ENCODE measurements at regions not wholly inside any gene's neighbourhood (a gene's known extent, or its start where the extent isn't known, plus 50 kb on each side); places are given as distances from the start of the nearest gene placed in this dataset.

- DNase-seq, result no peak
- ChIA-PET POLR2A (no interaction called here), CTCF (no interaction called here)
- peaks cover 19% of the 10 kb centered on the region for H3K27me3 Mint-ChIP-seq
- H3K36me3 Mint-ChIP-seq, result no peaks in the 10 kb centered on the region
- no peak overlapping the region for H3K4me3 Mint-ChIP-seq
- no peak overlapping the region for H3K27ac Mint-ChIP-seq
- intact Hi-C loops (cut with micrococcal nuclease), result no loop called here
- no peaks in the 10 kb centered on the region for H3K4me1 Mint-ChIP-seq (ENCODE audit: low read depth)
- no peaks in the 10 kb centered on the region for H3K9me3 Mint-ChIP-seq
Observed at GRCh38 chr6:159443417-159443920, 249.6 kb downstream of the SOD2 start.

GRCh38 chr6:159441704-159441981, 251.4 kb downstream of the SOD2 start:
- no peaks in the 10 kb centered on the region for H3K4me1 Mint-ChIP-seq (ENCODE audit: low read depth)
- DNase-seq, result no peak
- ChIA-PET CTCF (no interaction called here), POLR2A (no interaction called here)
- H3K9me3 Mint-ChIP-seq, result no peaks in the 10 kb centered on the region
- H3K27me3 Mint-ChIP-seq, result peaks cover 10% of the 10 kb centered on the region
- H3K4me3 Mint-ChIP-seq, result no peak overlapping the region
- intact Hi-C loops (cut with micrococcal nuclease), result no loop called here
- H3K36me3 Mint-ChIP-seq, result no peaks in the 10 kb centered on the region
- H3K27ac Mint-ChIP-seq, result no peak overlapping the region

GRCh38 chr6:159440911-159441703, 251.9 kb downstream of the SOD2 start:
- H3K27ac Mint-ChIP-seq, result no peak overlapping the region
- peaks cover 10% of the 10 kb centered on the region for H3K27me3 Mint-ChIP-seq
- POLR2A ChIA-PET, result no interaction called here
- intact Hi-C loops (cut with micrococcal nuclease), result no loop called here
- CTCF ChIA-PET, result no interaction called here
- H3K36me3 Mint-ChIP-seq, result no peaks in the 10 kb centered on the region
- no peaks in the 10 kb centered on the region for H3K9me3 Mint-ChIP-seq
- H3K4me1 Mint-ChIP-seq (ENCODE audit: low read depth), result no peaks in the 10 kb centered on the region
- no peak for DNase-seq
- no peak overlapping the region for H3K4me3 Mint-ChIP-seq

- no peaks in the 10 kb centered on the region for H3K9me3 Mint-ChIP-seq
- no peaks in the 10 kb centered on the region for H3K36me3 Mint-ChIP-seq
- H3K4me1 Mint-ChIP-seq (ENCODE audit: low read depth), result no peaks in the 10 kb centered on the region
- ChIA-PET CTCF (interaction anchor here (0.7 kb wide), 1 partner anchor 51 kb away, joined by 3 read pairs; no protein-coding TSS in a partner anchor), POLR2A (no interaction called here)
- no peak overlapping the region for H3K27ac Mint-ChIP-seq
- DNase-seq, result no peak
- intact Hi-C loops (cut with micrococcal nuclease), result no loop called here
- H3K27me3 Mint-ChIP-seq, result peaks cover 14% of the 10 kb centered on the region
- no peak overlapping the region for H3K4me3 Mint-ChIP-seq
Observed at GRCh38 chr6:159440349-159440748, 252.7 kb downstream of the SOD2 start.

- no peak overlapping the region for H3K4me3 Mint-ChIP-seq
Observed at GRCh38 chr6:159439651-159440050, 253.4 kb downstream of the SOD2 start.

GRCh38 chr6:159438106-159438505, 254.9 kb downstream of the SOD2 start:
- no peak overlapping the region for H3K4me3 Mint-ChIP-seq
- intact Hi-C loops (cut with micrococcal nuclease), result no loop called here
- DNase-seq, result no peak
- no peaks in the 10 kb centered on the region for H3K4me1 Mint-ChIP-seq (ENCODE audit: low read depth)
- H3K27ac Mint-ChIP-seq, result no peak overlapping the region
- H3K36me3 Mint-ChIP-seq, result no peaks in the 10 kb centered on the region
- POLR2A ChIA-PET, result no interaction called here
- peaks cover 9% of the 10 kb centered on the region for H3K27me3 Mint-ChIP-seq
- H3K9me3 Mint-ChIP-seq, result peaks cover 9% of the 10 kb centered on the region
- CTCF ChIA-PET, result no interaction called here

More at GRCh38 chr6:159439651-159440050, 253.4 kb downstream of the SOD2 start:
- Mint-ChIP-seq H3K9me3 (no peaks in the 10 kb centered on the region), H3K36me3 (no peaks in the 10 kb centered on the region), H3K4me1 (ENCODE audit: low read depth) (no peaks in the 10 kb centered on the region), H3K27ac (no peak overlapping the region), H3K27me3 (peaks cover 14% of the 10 kb centered on the region)
- ChIA-PET POLR2A (no interaction called here), CTCF (interaction anchor here (0.7 kb wide), 1 partner anchor 50 kb away, joined by 3 read pairs; no protein-coding TSS in a partner anchor)
- intact Hi-C loops (cut with micrococcal nuclease), result no loop called here
- DNase-seq, result no peak

- no peak for DNase-seq
- ChIA-PET CTCF (no interaction called here), POLR2A (no interaction called here)
- peaks cover 11% of the 10 kb centered on the region for H3K9me3 Mint-ChIP-seq
- no peaks in the 10 kb centered on the region for H3K4me1 Mint-ChIP-seq (ENCODE audit: low read depth)
- no peaks in the 10 kb centered on the region for H3K36me3 Mint-ChIP-seq
- H3K4me3 Mint-ChIP-seq, result no peak overlapping the region
- peaks cover 4% of the 10 kb centered on the region for H3K27me3 Mint-ChIP-seq
- intact Hi-C loops (cut with micrococcal nuclease), result no loop called here
- no peak overlapping the region for H3K27ac Mint-ChIP-seq
Observed at GRCh38 chr6:159436581-159436980, 256.5 kb downstream of the SOD2 start.

GRCh38 chr6:159435701-159436100, 257.3 kb downstream of the SOD2 start:
- Mint-ChIP-seq H3K9me3 (peaks cover 11% of the 10 kb centered on the region), H3K4me3 (no peak overlapping the region), H3K4me1 (ENCODE audit: low read depth) (no peaks in the 10 kb centered on the region), H3K27me3 (peaks cover 4% of the 10 kb centered on the region), H3K36me3 (no peaks in the 10 kb centered on the region), H3K27ac (no peak overlapping the region)
- no peak for DNase-seq
- POLR2A ChIA-PET, result no interaction called here
- CTCF ChIA-PET, result interaction anchor here (0.6 kb wide), 1 partner anchor 44 kb away, joined by 4 read pairs; no protein-coding TSS in a partner anchor
- intact Hi-C loops (cut with micrococcal nuclease), result no loop called here

GRCh38 chr6:159434410-159434809, 258.6 kb downstream of the SOD2 start:
- peaks cover 11% of the 10 kb centered on the region for H3K9me3 Mint-ChIP-seq
- ChIA-PET POLR2A (no interaction called here), CTCF (no interaction called here)
- no peak overlapping the region for H3K4me3 Mint-ChIP-seq
- peaks cover 6% of the 10 kb centered on the region for H3K27me3 Mint-ChIP-seq
- DNase-seq, result no peak
- H3K27ac Mint-ChIP-seq, result no peak overlapping the region
- intact Hi-C loops (cut with micrococcal nuclease), result no loop called here
- no peaks in the 10 kb centered on the region for H3K4me1 Mint-ChIP-seq (ENCODE audit: low read depth)
- no peaks in the 10 kb centered on the region for H3K36me3 Mint-ChIP-seq

- POLR2A ChIA-PET, result no interaction called here
- H3K27me3 Mint-ChIP-seq, result peaks cover 6% of the 10 kb centered on the region
- no peaks in the 10 kb centered on the region for H3K36me3 Mint-ChIP-seq
- no peak overlapping the region for H3K4me3 Mint-ChIP-seq
- H3K9me3 Mint-ChIP-seq, result peaks cover 11% of the 10 kb centered on the region
- CTCF ChIA-PET, result no interaction called here
- DNase-seq, result no peak
- H3K27ac Mint-ChIP-seq, result no peak overlapping the region
- no peaks in the 10 kb centered on the region for H3K4me1 Mint-ChIP-seq (ENCODE audit: low read depth)
- intact Hi-C loops (cut with micrococcal nuclease), result no loop called here
Observed at GRCh38 chr6:159433550-159433949, 259.5 kb downstream of the SOD2 start.

- H3K27me3 Mint-ChIP-seq, result peaks cover 6% of the 10 kb centered on the region
- intact Hi-C loops (cut with micrococcal nuclease), result no loop called here
- H3K4me3 Mint-ChIP-seq, result no peak overlapping the region
- POLR2A ChIA-PET, result no interaction called here
- CTCF ChIA-PET, result no interaction called here
- H3K4me1 Mint-ChIP-seq (ENCODE audit: low read depth), result no peaks in the 10 kb centered on the region
- no peak overlapping the region for H3K27ac Mint-ChIP-seq
- H3K9me3 Mint-ChIP-seq, result peaks cover 11% of the 10 kb centered on the region
- DNase-seq, result no peak
- H3K36me3 Mint-ChIP-seq, result no peaks in the 10 kb centered on the region
Observed at GRCh38 chr6:159431750-159432149, 261.3 kb downstream of the SOD2 start.

- intact Hi-C loops (cut with micrococcal nuclease), result no loop called here
- H3K27me3 Mint-ChIP-seq, result peaks cover 2% of the 10 kb centered on the region
- H3K9me3 Mint-ChIP-seq, result peaks cover 11% of the 10 kb centered on the region
- H3K27ac Mint-ChIP-seq, result no peak overlapping the region
- no peak for DNase-seq
- H3K4me1 Mint-ChIP-seq (ENCODE audit: low read depth), result no peaks in the 10 kb centered on the region
- POLR2A ChIA-PET, result no interaction called here
- H3K4me3 Mint-ChIP-seq, result no peak overlapping the region
- H3K36me3 Mint-ChIP-seq, result no peaks in the 10 kb centered on the region
- CTCF ChIA-PET, result no interaction called here
Observed at GRCh38 chr6:159430323-159430722, 261.1 kb downstream of the FNDC1 start.

GRCh38 chr6:159429433-159429832, 260.2 kb downstream of the FNDC1 start:
- CTCF ChIA-PET, result no interaction called here
- H3K4me1 Mint-ChIP-seq (ENCODE audit: low read depth), result no peaks in the 10 kb centered on the region

More at GRCh38 chr6:159429433-159429832, 260.2 kb downstream of the FNDC1 start:
- DNase-seq, result no peak
- Mint-ChIP-seq H3K36me3 (no peaks in the 10 kb centered on the region), H3K27ac (no peak overlapping the region), H3K4me3 (no peak overlapping the region), H3K9me3 (peaks cover 11% of the 10 kb centered on the region), H3K27me3 (peaks cover 2% of the 10 kb centered on the region)
- intact Hi-C loops (cut with micrococcal nuclease), result no loop called here
- POLR2A ChIA-PET, result no interaction called here
